ENCODE measurements at regions not wholly inside any gene's neighbourhood (a gene's known extent, or its start where the extent isn't known, plus 50 kb on each side); places are given as distances from the start of the nearest gene placed in this dataset.

GRCh38 chr7:69318794-69319193 lies 279.5 kb upstream of the AUTS2 start:
- WGBS: 63% methylated on average over 10 of the region's 10 CpGs
- no peak overlapping the region for H3K27ac ChIP-seq
- DNase-seq (ENCODE audit: low spot score): no peak
- H3K4me3 ChIP-seq: no peak overlapping the region
- intact Hi-C loops (cut with DNase I): no loop called here
- no peaks in the 10 kb centered on the region for H3K27me3 ChIP-seq (replicated peaks; ENCODE audit: insufficient read depth)
- no peaks in the 10 kb centered on the region for H3K4me1 ChIP-seq (replicated peaks)
- H3K9me3 ChIP-seq: no peaks in the 10 kb centered on the region
- TF ChIP-seq CTCF (IDR thresholded peaks at IDR 0.05) (no peak), POLR2A (IDR thresholded peaks at IDR 0.05) (no peak), POLR2AphosphoS5 (IDR thresholded peaks at IDR 0.05) (no peak)
- H3K36me3 ChIP-seq: no peaks in the 10 kb centered on the region

- whole genome bisulfite sequencing: 58% methylated on average over 5 of the region's 5 CpGs
- DNase-seq (ENCODE audit: low spot score): no peak
- Histone ChIP-seq H3K27ac (no peak overlapping the region), H3K9me3 (no peaks in the 10 kb centered on the region), H3K27me3 (replicated peaks; ENCODE audit: insufficient read depth) (no peaks in the 10 kb centered on the region), H3K36me3 (no peaks in the 10 kb centered on the region), H3K4me1 (replicated peaks) (no peaks in the 10 kb centered on the region), H3K4me3 (no peak overlapping the region)
- intact Hi-C loops (cut with DNase I): no loop called here
- TF ChIP-seq CTCF (IDR thresholded peaks at IDR 0.05) (no peak), POLR2A (IDR thresholded peaks at IDR 0.05) (no peak), POLR2AphosphoS5 (IDR thresholded peaks at IDR 0.05) (no peak)
Observed at GRCh38 chr7:69328516-69328915, 269.8 kb upstream of the AUTS2 start.

- H3K4me3 ChIP-seq: no peak overlapping the region
- no peaks in the 10 kb centered on the region for H3K27me3 ChIP-seq (replicated peaks; ENCODE audit: insufficient read depth)
- no peak for TF ChIP-seq POLR2A (IDR thresholded peaks at IDR 0.05)
- no peak for TF ChIP-seq CTCF (IDR thresholded peaks at IDR 0.05)
- no peak for TF ChIP-seq POLR2AphosphoS5 (IDR thresholded peaks at IDR 0.05)
- no peaks in the 10 kb centered on the region for H3K36me3 ChIP-seq
- intact Hi-C loops (cut with DNase I): no loop called here
- no peaks in the 10 kb centered on the region for H3K9me3 ChIP-seq
- 70% methylated on average over 3 of the region's 3 CpGs for WGBS
- no peak for DNase-seq (ENCODE audit: low spot score)
- no peak overlapping the region for H3K27ac ChIP-seq
- H3K4me1 ChIP-seq (replicated peaks): no peaks in the 10 kb centered on the region
Observed at GRCh38 chr7:69334701-69335100, 263.6 kb upstream of the AUTS2 start.

- no peaks in the 10 kb centered on the region for H3K27me3 ChIP-seq (replicated peaks; ENCODE audit: insufficient read depth)
- H3K4me3 ChIP-seq: no peak overlapping the region
- DNase-seq (ENCODE audit: low spot score): no peak
- no peak overlapping the region for H3K27ac ChIP-seq
- H3K9me3 ChIP-seq: no peaks in the 10 kb centered on the region
- H3K4me1 ChIP-seq (replicated peaks): no peaks in the 10 kb centered on the region
- 90% methylated on average over 8 of the region's 8 CpGs for WGBS
- no peak for TF ChIP-seq POLR2AphosphoS5 (IDR thresholded peaks at IDR 0.05)
- H3K36me3 ChIP-seq: no peaks in the 10 kb centered on the region
- intact Hi-C loops (cut with DNase I): no loop called here
Observed at GRCh38 chr7:69335331-69335730, 262.9 kb upstream of the AUTS2 start.

- Histone ChIP-seq H3K36me3 (no peaks in the 10 kb centered on the region), H3K27ac (no peak overlapping the region), H3K4me3 (no peak overlapping the region), H3K27me3 (replicated peaks; ENCODE audit: insufficient read depth) (no peaks in the 10 kb centered on the region), H3K4me1 (replicated peaks) (no peaks in the 10 kb centered on the region), H3K9me3 (no peaks in the 10 kb centered on the region)
- WGBS: 89% methylated on average over 3 of the region's 3 CpGs
- TF ChIP-seq POLR2A (IDR thresholded peaks at IDR 0.05) (no peak), POLR2AphosphoS5 (IDR thresholded peaks at IDR 0.05) (no peak), CTCF (IDR thresholded peaks at IDR 0.05) (no peak)
- intact Hi-C loops (cut with DNase I): no loop called here
- DNase-seq (ENCODE audit: low spot score): no peak
Observed at GRCh38 chr7:69336976-69337375, 261.3 kb upstream of the AUTS2 start.
